ENCODE measurements at regions not wholly inside any gene's neighbourhood (a gene's known extent, or its start where the extent isn't known, plus 50 kb on each side); places are given as distances from the start of the nearest gene placed in this dataset.

DNA sequence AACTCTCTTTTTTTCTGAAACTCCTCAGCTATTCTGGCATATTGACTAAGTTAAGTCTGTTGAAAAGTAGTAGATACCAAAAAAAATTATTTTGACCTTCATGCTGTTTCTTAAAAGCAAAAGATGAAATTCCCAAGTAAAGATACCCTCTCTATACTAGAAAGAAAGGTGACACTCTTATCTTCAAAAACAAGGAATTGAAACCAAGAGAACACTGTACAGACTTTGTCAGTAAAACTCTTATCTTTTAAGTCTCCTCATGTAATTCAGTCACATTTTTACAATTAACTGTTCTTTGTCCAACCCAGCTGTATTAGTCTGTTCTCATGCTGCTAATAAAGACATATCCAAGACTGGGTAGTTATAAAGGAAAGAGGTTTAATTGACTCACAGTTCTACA lies 496.2 kb downstream of the LTN1 start:
- ChIA-PET POLR2A (no interaction called here), CTCF (interaction anchor here (0.8 to 1.3 kb wide), 2 partner anchors 8 to 11 kb away, joined by 3 read pairs; no protein-coding TSS in a partner anchor)
- no peak for DNase-seq (ENCODE audit: low read depth, low spot score)
- no peak overlapping the region for H3K4me3 ChIP-seq (ENCODE audit: low read depth, low read length)
- TF ChIP-seq CTCF (IDR thresholded peaks at IDR 0.05; ENCODE audit: insufficient read depth, low read length, missing control alignments): no peak

DNA sequence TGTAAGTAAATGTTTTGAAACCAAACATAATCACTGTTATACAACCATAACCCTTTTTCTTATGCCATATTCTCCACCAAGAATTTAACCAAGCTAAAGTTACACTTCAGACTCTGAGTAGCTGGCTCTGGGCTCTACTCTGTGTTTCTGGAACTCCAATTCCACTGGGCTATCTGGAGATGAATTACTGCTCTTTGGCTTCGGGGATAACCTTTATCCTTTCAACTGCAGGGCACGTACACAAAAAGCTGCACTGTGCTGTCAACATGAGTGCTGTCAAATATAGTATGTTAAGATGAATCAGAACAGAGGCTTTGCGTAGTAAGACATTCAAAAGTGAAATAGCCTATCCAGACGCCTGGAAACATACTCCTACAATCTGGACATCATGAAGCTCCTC lies 500.6 kb downstream of the LTN1 start:
- no peak for TF ChIP-seq CTCF (IDR thresholded peaks at IDR 0.05; ENCODE audit: insufficient read depth, low read length, missing control alignments)
- no peak for DNase-seq (ENCODE audit: low read depth, low spot score)
- H3K4me3 ChIP-seq (ENCODE audit: low read depth, low read length): no peak overlapping the region
- POLR2A ChIA-PET: no interaction called here
- CTCF ChIA-PET: interaction anchor here (0.7 kb wide), 1 partner anchor 11 kb away, joined by 3 read pairs; no protein-coding TSS in a partner anchor

DNA sequence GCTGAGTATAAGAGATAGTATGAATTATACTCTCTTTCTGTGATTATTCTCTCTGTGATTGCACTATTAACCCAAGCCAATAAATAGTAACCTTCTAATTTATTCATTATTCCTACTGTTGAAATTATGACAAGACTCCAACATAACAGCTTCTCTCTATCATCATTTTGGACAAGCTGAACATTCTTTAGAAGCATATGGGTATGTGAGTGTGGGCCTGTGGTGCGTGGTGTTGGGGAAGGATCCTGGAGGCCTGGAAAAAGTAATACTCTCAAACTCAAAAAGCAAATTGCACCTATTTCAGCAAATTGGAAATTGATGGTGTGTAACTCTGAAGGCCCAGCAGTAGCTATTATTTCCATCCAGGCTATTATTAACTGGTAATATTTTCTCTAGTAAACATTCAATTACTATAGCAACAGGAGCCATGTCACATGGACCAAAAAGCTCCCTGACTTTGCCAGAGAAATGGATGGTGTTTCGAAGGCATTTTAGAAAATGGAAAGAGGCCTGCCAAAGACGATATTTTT lies 502.8 kb downstream of the LTN1 start:
- ChIA-PET CTCF (interaction anchor here (1.5 kb wide), 1 partner anchor 13 kb away, joined by 3 read pairs; no protein-coding TSS in a partner anchor), POLR2A (no interaction called here)
- TF ChIP-seq CTCF (IDR thresholded peaks at IDR 0.05; ENCODE audit: insufficient read depth, low read length, missing control alignments): no peak
- no peak for DNase-seq (ENCODE audit: low read depth, low spot score)
- no peak overlapping the region for H3K4me3 ChIP-seq (ENCODE audit: low read depth, low read length)

- POLR2A ChIA-PET: no interaction called here
- H3K4me3 ChIP-seq (ENCODE audit: low read depth, low read length): no peak overlapping the region
- TF ChIP-seq CTCF (IDR thresholded peaks at IDR 0.05; ENCODE audit: insufficient read depth, low read length, missing control alignments): no peak
- DNase-seq (ENCODE audit: low read depth, low spot score): no peak
- CTCF ChIA-PET: no interaction called here
Observed at GRCh38 chr21:28489162-28489561, 503.5 kb downstream of the LTN1 start.

DNA sequence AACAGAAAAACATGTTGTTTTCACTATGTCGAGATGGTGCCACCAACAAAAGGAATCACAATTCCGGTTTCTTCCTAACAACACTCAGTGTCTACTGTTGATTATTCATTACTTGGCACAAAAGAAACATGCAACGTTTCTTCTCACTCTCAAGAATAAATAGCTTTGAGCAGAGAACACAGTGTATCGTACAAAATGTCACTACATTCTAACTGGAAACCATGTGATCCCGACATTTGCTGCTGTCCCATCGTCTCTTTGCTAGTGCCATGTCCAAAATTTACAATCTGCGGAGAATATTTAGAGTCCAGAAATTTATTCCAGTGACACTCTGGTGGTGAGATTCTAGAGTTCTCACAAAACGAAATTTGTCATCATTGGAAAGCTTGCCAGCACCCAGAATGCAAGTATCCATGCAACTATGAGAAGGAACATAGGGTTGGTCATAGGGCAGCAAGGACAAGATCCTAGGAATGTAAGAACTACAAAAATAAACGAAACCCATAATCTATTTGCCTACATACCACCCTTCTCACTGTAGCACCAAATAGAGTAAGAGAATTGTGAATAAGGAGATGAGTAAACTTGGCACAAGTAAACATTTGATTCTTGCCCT lies 505.1 kb downstream of the LTN1 start:
- TF ChIP-seq CTCF (IDR thresholded peaks at IDR 0.05; ENCODE audit: insufficient read depth, low read length, missing control alignments): no peak
- ChIA-PET CTCF (interaction anchor here (1.1 kb wide), 1 partner anchor 9 kb away, joined by 3 read pairs; no protein-coding TSS in a partner anchor), POLR2A (no interaction called here)
- no peak overlapping the region for H3K4me3 ChIP-seq (ENCODE audit: low read depth, low read length)
- no peak for DNase-seq (ENCODE audit: low read depth, low spot score)

DNA sequence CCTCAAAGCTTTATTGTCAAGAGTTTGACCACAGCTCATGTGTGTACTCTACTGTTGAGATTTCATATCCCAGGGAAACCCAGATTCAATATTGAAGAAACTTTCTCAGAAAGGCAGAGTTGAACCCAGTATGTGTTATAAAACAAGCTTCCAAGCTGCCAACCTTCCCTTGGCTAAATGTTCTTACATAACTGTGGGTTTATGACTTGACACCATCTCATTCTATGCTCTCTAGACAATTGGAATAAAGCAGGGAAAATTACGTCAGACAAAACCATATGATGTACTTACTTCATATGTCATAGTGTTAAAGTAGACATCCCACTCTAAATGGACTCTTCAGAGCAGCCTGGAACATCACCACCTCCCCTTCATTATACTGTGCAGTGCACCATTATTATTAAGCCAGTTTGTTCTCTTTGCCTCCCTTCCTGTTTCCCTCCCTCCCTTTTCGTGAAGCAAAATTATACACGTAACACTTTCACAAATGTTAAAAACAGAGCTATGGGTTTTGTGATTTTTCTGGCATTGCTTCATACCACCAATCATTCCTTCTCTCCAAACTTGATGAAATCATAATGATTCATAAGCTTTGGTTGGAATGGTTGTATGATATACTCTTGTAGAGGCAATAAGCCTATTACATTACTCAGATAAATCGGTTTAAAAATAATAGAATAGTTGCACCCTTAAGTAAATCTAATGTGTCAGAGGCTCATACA lies 507.2 kb downstream of the LTN1 start:
- no peak for TF ChIP-seq CTCF (IDR thresholded peaks at IDR 0.05; ENCODE audit: insufficient read depth, low read length, missing control alignments)
- CTCF ChIA-PET: interaction anchor here (0.9 to 1.2 kb wide), 3 partner anchors 11 to 260 kb away, joined by 3 to 4 read pairs (median 3); no protein-coding TSS in a partner anchor
- no peak overlapping the region for H3K4me3 ChIP-seq (ENCODE audit: low read depth, low read length)
- POLR2A ChIA-PET: interaction anchor here (1.1 kb wide), 1 partner anchor 41 kb away, joined by 5 read pairs; no protein-coding TSS in a partner anchor
- peak; percentile 56 for DNase-seq (ENCODE audit: low read depth, low spot score)

Measured in AG04449 (cell line).